RWPE1 (cell line): ENCODE measurements at regions not wholly inside any gene's neighbourhood (a gene's known extent, or its start where the extent isn't known, plus 50 kb on each side); places are given as distances from the start of the nearest gene placed in this dataset.
A peak's percentile ranks its signal among the peaks of the same experiment; 100 is the strongest.

Experiments used
- CTCF ChIA-PET: fragments of 350-600 bp; sonication (Branson Sonifier 250); formaldehyde crosslinking; extraction: SDS; loops from one replicate; lab custom pipeline; 2021; lab: Yijun Ruan, JAX
- POLR2A ChIA-PET: fragments of 400-600 bp; formaldehyde crosslinking; extraction: SDS; loops from one replicate; lab custom pipeline; 2020; ENCODE audit warnings: antibody characterized with exemption; ENCODE audit not compliant: low non-redundant PET; lab: Yijun Ruan, JAX
- DNase-seq: peaks from one replicate; pipeline ENCODE4 v3.0.0; 2012; ENCODE audit warnings: low spot score
- H3K27ac ChIP-seq: fragments of 450-650 bp; 2 replicates; pipeline ENCODE4 v1.5.1; 2017
- CTCF ChIP-seq: fragments of 450-650 bp; conservative IDR thresholded peaks from 2 replicates; pipeline ENCODE4 v1.5.1; 2017; ENCODE audit warnings: low read depth, mild to moderate bottlenecking

GRCh38 chr17:14775731-14776492 is 475.0 kb downstream of the HS3ST3B1 start:
- H3K27ac ChIP-seq: peak overlapping the region; percentile 48; the same call in 1 of the 2 replicates
- POLR2A ChIA-PET: no interaction called here
- TF ChIP-seq CTCF: no peak
- no peak for DNase-seq
- CTCF ChIA-PET: interaction anchor here (1.2 kb wide), 1 partner anchor 9 kb away, joined by 3 read pairs; no protein-coding TSS in a partner anchor

GRCh38 chr17:14774774-14775173 is 473.9 kb downstream of the HS3ST3B1 start:
- CTCF ChIA-PET: interaction anchor here (0.7 kb wide), 1 partner anchor 812 kb away, joined by 8 read pairs; no protein-coding TSS in a partner anchor
- H3K27ac ChIP-seq: no peak overlapping the region
- DNase-seq: no peak
- POLR2A ChIA-PET: no interaction called here
- no peak for TF ChIP-seq CTCF

DNA sequence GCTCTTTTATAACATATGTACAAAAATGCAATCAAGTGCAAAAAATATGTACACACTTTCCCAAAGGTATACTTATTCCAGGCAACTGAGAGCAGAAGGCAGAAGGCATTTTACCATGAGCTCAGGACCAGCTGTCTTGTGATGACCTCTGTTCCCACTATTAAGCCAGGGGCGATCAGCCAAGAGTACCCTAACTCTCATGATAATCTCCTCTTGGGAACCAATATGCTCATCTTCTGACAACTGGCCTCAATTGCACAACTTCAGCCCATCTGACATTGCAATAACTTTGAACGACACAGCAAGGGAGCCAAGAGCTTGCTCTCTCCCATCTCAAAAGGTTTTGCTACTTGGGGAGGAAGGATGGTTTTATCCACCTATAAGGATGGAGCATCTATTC is 471.9 kb downstream of the HS3ST3B1 start:
- ChIA-PET POLR2A (no interaction called here), CTCF (no interaction called here)
- H3K27ac ChIP-seq: no peak overlapping the region
- TF ChIP-seq CTCF: no peak
- no peak for DNase-seq

DNA sequence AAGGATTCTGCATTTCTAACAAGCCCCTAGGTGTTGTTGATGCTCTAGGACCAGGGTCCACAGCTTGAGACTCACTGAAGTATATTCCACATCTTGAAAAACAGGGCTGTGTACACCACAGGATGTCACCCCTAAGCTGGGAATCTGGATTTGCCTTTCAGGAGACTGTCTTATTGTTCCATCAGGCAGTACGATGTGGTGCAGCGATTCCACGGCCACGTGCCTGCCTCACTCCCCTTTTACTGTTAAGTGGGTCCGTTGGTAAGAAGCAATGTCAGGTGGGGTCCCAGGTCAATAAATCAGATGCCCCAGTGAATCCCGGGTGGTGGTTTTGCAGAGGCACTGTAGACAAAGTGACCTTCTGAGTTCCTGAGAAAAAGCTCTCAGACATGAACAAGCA is 470.7 kb downstream of the HS3ST3B1 start:
- CTCF ChIA-PET: no interaction called here
- no peak for DNase-seq
- TF ChIP-seq CTCF: no peak
- H3K27ac ChIP-seq: no peak overlapping the region
- POLR2A ChIA-PET: no interaction called here

- no peak for DNase-seq
- no peak for TF ChIP-seq CTCF
- ChIA-PET POLR2A (no interaction called here), CTCF (no interaction called here)
- no peak overlapping the region for H3K27ac ChIP-seq
Observed at GRCh38 chr17:14768923-14769322, 468.0 kb downstream of the HS3ST3B1 start.

DNA sequence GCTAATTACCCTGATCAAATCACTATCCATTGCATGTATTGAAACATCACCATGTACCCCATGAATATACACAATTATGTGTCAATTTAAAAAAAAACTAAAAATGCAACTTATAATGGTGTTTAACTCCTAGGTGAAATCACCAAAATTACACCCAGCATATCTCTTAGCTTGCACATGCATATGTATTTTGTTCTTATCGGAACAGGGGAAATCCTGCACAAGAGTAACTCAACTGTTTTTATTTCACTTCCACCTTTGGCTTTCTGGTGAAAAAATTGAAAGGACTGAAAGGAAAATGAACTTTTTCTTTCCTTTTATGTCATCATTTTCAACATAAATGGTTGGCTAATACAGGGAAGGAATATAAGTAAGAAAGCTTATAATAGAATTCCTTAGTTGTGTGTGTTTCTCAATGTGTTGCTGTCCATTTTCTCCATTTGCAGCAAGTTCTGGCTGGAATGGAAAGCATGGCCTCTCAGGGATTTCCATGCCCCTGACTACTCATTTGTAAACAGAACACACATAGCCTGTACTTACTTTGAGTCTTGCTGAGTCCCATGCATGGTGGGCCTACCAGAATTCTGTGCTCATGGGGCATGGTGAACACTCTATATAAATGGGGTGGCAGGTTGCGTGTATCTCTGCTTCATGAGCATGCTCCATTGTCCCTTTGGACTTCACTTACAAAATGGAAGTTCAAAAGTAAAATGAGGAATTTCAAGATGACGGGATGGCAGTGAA is 462.0 kb downstream of the HS3ST3B1 start:
- ChIA-PET POLR2A (no interaction called here), CTCF (no interaction called here)
- no peak overlapping the region for H3K27ac ChIP-seq
- no peak for DNase-seq
- no peak for TF ChIP-seq CTCF
